ENCODE measurements at regions not wholly inside any gene's neighbourhood (a gene's known extent, or its start where the extent isn't known, plus 50 kb on each side); places are given as distances from the start of the nearest gene placed in this dataset.

GRCh38 chr1:199976496-199977144 is 50.9 kb upstream of the NR5A2 start:
- TF ChIP-seq POLR2A (IDR thresholded peaks at IDR 0.05; ENCODE audit: low read depth, low read length) = no peak
- TF ChIP-seq POLR2AphosphoS5 (IDR thresholded peaks at IDR 0.05; ENCODE audit: low read depth, low read length) = no peak
- no peak for TF ChIP-seq TAF1 (IDR thresholded peaks at IDR 0.05; ENCODE audit: low read depth, low read length)
- TF ChIP-seq SPI1 (IDR thresholded peaks at IDR 0.05; ENCODE audit: low read depth, low read length) = no peak
- no peak for TF ChIP-seq PAX5 (IDR thresholded peaks at IDR 0.05; ENCODE audit: insufficient read depth, low read length, severe bottlenecking)
- TF ChIP-seq POU2F2 (IDR thresholded peaks at IDR 0.05; ENCODE audit: low read depth, low read length) = no peak
